ENCODE measurements at regions not wholly inside any gene's neighbourhood (a gene's known extent, or its start where the extent isn't known, plus 50 kb on each side); places are given as distances from the start of the nearest gene placed in this dataset.

GRCh38 chr4:71841336-71841735 is 57.5 kb upstream of the GC start:
- no peak for TF ChIP-seq CTCF (IDR thresholded peaks at IDR 0.05)
- Histone ChIP-seq H3K9me3 (peaks cover 0 to 2% of the 10 kb centered on the region in 2 donors), H3K36me3 (no peaks in the 10 kb centered on the region), H3K4me1 (no peaks in the 10 kb centered on the region), H3K4me3 (no peak overlapping the region), H3K27ac (no peak overlapping the region), H3K27me3 (no peaks in the 10 kb centered on the region)
- ATAC-seq (no peak), DNase-seq (no peak)
- intact Hi-C loops (cut with DNase I), result no loop called here

GRCh38 chr4:71847300-71847699 is 63.4 kb upstream of the GC start:
- H3K4me3 ChIP-seq, result no peak overlapping the region
- H3K36me3 ChIP-seq, result no peaks in the 10 kb centered on the region
- H3K9me3 ChIP-seq, result no peaks in the 10 kb centered on the region
- DNase-seq, result no peak
- H3K4me1 ChIP-seq, result no peaks in the 10 kb centered on the region
- H3K27ac ChIP-seq, result no peak overlapping the region
- intact Hi-C loops (cut with DNase I), result no loop called here
- H3K27me3 ChIP-seq, result no peaks in the 10 kb centered on the region
- ATAC-seq, result no peak
- TF ChIP-seq CTCF (IDR thresholded peaks at IDR 0.05), result no peak

GRCh38 chr4:71855944-71856343 is 72.1 kb upstream of the GC start:
- Histone ChIP-seq H3K9me3 (peaks cover 0 to 13% of the 10 kb centered on the region in 2 donors), H3K4me1 (no peaks in the 10 kb centered on the region), H3K4me3 (no peak overlapping the region), H3K36me3 (no peaks in the 10 kb centered on the region), H3K27me3 (no peaks in the 10 kb centered on the region), H3K27ac (no peak overlapping the region)
- DNase-seq (no peak), ATAC-seq (no peak)
- intact Hi-C loops (cut with DNase I), result no loop called here
- no peak for TF ChIP-seq CTCF (IDR thresholded peaks at IDR 0.05)

GRCh38 chr4:71857713-71858451 is 74.0 kb upstream of the GC start:
- peak; percentile 93 for ATAC-seq
- H3K4me3 ChIP-seq, result no peak overlapping the region

GRCh38 chr4:71860643-71861042 is 76.8 kb upstream of the GC start:
- no peak for TF ChIP-seq CTCF (IDR thresholded peaks at IDR 0.05)
- no peak for ATAC-seq
- DNase-seq, result no peak
- peaks cover 0 to 49% of the 10 kb centered on the region in 2 donors for H3K9me3 ChIP-seq
- no peaks in the 10 kb centered on the region for H3K27me3 ChIP-seq
- no peaks in the 10 kb centered on the region for H3K4me1 ChIP-seq
- H3K36me3 ChIP-seq, result no peaks in the 10 kb centered on the region
- no peak overlapping the region for H3K4me3 ChIP-seq
- H3K27ac ChIP-seq, result no peak overlapping the region
- intact Hi-C loops (cut with DNase I), result no loop called here

More at GRCh38 chr4:71857713-71858451, 74.0 kb upstream of the GC start:
- intact Hi-C loops (cut with DNase I), result no loop called here
- no peaks in the 10 kb centered on the region for H3K27me3 ChIP-seq
- no peaks in the 10 kb centered on the region for H3K4me1 ChIP-seq
- no peaks in the 10 kb centered on the region for H3K36me3 ChIP-seq
- peak in 3 of 4 donors; percentile 16 to 57 (median 37) for DNase-seq
- H3K9me3 ChIP-seq, result peaks cover 0 to 26% of the 10 kb centered on the region in 2 donors
- no peak overlapping the region for H3K27ac ChIP-seq
- no peak for TF ChIP-seq CTCF (IDR thresholded peaks at IDR 0.05)
